Vagina (tissue), 2 donors: ENCODE measurements at regions not wholly inside any gene's neighbourhood (a gene's known extent, or its start where the extent isn't known, plus 50 kb on each side); places are given as distances from the start of the nearest gene placed in this dataset.

Source experiments
- POLR2A ChIP-seq, 2 donors: fragments of 450-650 bp; IDR thresholded peaks; one replicate each; pipeline ENCODE4 v1.6.1; 2017; ENCODE audit warnings: antibody characterized with exemption in 2 of 2, mild to moderate bottlenecking in 2 of 2, moderate library complexity in 2 of 2
- POLR2AphosphoS5 ChIP-seq, 2 donors: sonication (generic); formaldehyde crosslinking; IDR thresholded peaks; one replicate each; pipeline ENCODE4 v1.9.0; 2017; ENCODE audit warnings: antibody characterized with exemption in 2 of 2, mild to moderate bottlenecking in 2 of 2, low read depth in 1 of 2; ENCODE audit not compliant: insufficient read depth in 1 of 2
- TF ChIP-seq, protein P1 (sequence below), 3 experiments: fragments of 450-650 bp in 2 of 3; fragments of 200-600 bp in 1 of 3; sonication (generic) in 1 of 3; IDR thresholded peaks; one replicate each; pipeline ENCODE4 v1.5.1; 2017 to 2019; ENCODE audit warnings: antibody characterized with exemption in 3 of 3, mild to moderate bottlenecking in 2 of 3, moderate library complexity in 2 of 3

DNA sequence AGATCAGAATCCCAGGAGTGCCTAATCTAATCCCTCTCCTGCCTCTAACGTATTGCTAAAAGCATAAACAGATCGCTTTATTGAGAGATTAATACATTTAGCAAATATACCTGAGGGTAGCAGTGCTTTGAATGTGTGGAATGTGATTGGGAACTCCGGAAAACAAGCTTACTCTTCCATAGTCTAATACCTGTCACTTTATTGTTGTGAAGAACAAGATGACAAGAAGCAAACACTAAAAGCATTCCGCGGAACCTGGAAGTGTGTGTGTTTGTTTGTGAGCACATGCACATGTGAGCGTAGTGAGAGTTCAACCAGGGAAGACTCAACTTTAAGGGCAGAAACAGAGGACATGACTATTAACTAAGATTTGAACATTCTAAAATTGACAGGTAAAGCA is 265.0 kb upstream of the GJE1 start:
- TF ChIP-seq, protein P1, sequence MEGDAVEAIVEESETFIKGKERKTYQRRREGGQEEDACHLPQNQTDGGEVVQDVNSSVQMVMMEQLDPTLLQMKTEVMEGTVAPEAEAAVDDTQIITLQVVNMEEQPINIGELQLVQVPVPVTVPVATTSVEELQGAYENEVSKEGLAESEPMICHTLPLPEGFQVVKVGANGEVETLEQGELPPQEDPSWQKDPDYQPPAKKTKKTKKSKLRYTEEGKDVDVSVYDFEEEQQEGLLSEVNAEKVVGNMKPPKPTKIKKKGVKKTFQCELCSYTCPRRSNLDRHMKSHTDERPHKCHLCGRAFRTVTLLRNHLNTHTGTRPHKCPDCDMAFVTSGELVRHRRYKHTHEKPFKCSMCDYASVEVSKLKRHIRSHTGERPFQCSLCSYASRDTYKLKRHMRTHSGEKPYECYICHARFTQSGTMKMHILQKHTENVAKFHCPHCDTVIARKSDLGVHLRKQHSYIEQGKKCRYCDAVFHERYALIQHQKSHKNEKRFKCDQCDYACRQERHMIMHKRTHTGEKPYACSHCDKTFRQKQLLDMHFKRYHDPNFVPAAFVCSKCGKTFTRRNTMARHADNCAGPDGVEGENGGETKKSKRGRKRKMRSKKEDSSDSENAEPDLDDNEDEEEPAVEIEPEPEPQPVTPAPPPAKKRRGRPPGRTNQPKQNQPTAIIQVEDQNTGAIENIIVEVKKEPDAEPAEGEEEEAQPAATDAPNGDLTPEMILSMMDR (IDR thresholded peaks at IDR 0.05): no peak
- no peak for TF ChIP-seq POLR2A (IDR thresholded peaks at IDR 0.05)
- TF ChIP-seq POLR2AphosphoS5 (IDR thresholded peaks at IDR 0.05; ENCODE audit: insufficient read depth in 1 of 2, low read depth in 1 of 2): no peak
